ENCODE measurements at regions not wholly inside any gene's neighbourhood (a gene's known extent, or its start where the extent isn't known, plus 50 kb on each side); places are given as distances from the start of the nearest gene placed in this dataset.

- TF ChIP-seq CTCF (IDR thresholded peaks at IDR 0.05) (no peak), POLR2A (IDR thresholded peaks at IDR 0.05) (no peak)
- H3K9me3 ChIP-seq = no peaks in the 10 kb centered on the region
- H3K4me3 ChIP-seq = no peak overlapping the region
- no peak for DNase-seq
- H3K4me1 ChIP-seq = no peaks in the 10 kb centered on the region
- no peak overlapping the region for H3K27ac ChIP-seq
- WGBS, 2 donors = 54 to 58% methylated on average over 3 of the region's 3 CpGs
- intact Hi-C loops (cut with DNase I) = no loop called here
- H3K36me3 ChIP-seq = no peaks in the 10 kb centered on the region
- no peaks in the 10 kb centered on the region for H3K27me3 ChIP-seq
Measured at GRCh38 chrX:138408101-138408500, 303.4 kb downstream of the FGF13 start.

GRCh38 chrX:138411048-138411447 lies 300.5 kb downstream of the FGF13 start:
- H3K9me3 ChIP-seq = no peaks in the 10 kb centered on the region
- H3K36me3 ChIP-seq = no peaks in the 10 kb centered on the region
- no peak overlapping the region for H3K27ac ChIP-seq
- H3K4me1 ChIP-seq = no peaks in the 10 kb centered on the region
- no peak for TF ChIP-seq CTCF (IDR thresholded peaks at IDR 0.05)
- no peak for TF ChIP-seq POLR2A (IDR thresholded peaks at IDR 0.05)
- H3K4me3 ChIP-seq = no peak overlapping the region
- no peak for DNase-seq
- 53% methylated on average over 2 of the region's 2 CpGs; no CpG with 5 or more reads in 1 of the 2 donors for WGBS, 2 donors
- no peaks in the 10 kb centered on the region for H3K27me3 ChIP-seq
- intact Hi-C loops (cut with DNase I) = no loop called here

Small RNA genes lying in the stretch of these regions (small RNA-seq; reads per million reads assigned to genes)
- gene RN7SKP31 (0 reads per million in 4 donors), gene RNU6-985P (0 reads per million in 4 donors)
